ENCODE measurements at regions not wholly inside any gene's neighbourhood (a gene's known extent, or its start where the extent isn't known, plus 50 kb on each side); places are given as distances from the start of the nearest gene placed in this dataset.
"Not testable (repeated sequence)": the region's sequence is repeated elsewhere in the genome, so short reads cannot be mapped to it uniquely, and the experiment has no call there.

- no peak overlapping the region for H3K4me3 ChIP-seq (ENCODE audit: low read depth, low read length)
- DNase-seq (ENCODE audit: low read depth) = no peak
- no peak for TF ChIP-seq CTCF (IDR thresholded peaks at IDR 0.05; ENCODE audit: insufficient read depth, low read depth, low read length, missing control alignments)
These were observed 1347.4 kb downstream of the NCAM2 start for GRCh38 chr21:22345624-22346023.

GRCh38 chr21:22346576-22346975 lies 1348.4 kb downstream of the NCAM2 start:
- no peak overlapping the region for H3K4me3 ChIP-seq (ENCODE audit: low read depth, low read length)
- no peak for DNase-seq (ENCODE audit: low read depth)
- no peak for TF ChIP-seq CTCF (IDR thresholded peaks at IDR 0.05; ENCODE audit: insufficient read depth, low read depth, low read length, missing control alignments)

GRCh38 chr21:22351076-22351475 lies 1352.9 kb downstream of the NCAM2 start:
- no peak for DNase-seq (ENCODE audit: low read depth)
- no peak overlapping the region for H3K4me3 ChIP-seq (ENCODE audit: low read depth, low read length)

GRCh38 chr21:22352088-22352487 lies 1353.9 kb downstream of the NCAM2 start:
- no peak overlapping the region for H3K4me3 ChIP-seq (ENCODE audit: low read depth, low read length)
- no peak for DNase-seq (ENCODE audit: low read depth)
- TF ChIP-seq CTCF (IDR thresholded peaks at IDR 0.05; ENCODE audit: insufficient read depth, low read depth, low read length, missing control alignments) = no peak

More at GRCh38 chr21:22351076-22351475, 1352.9 kb downstream of the NCAM2 start:
- no peak for TF ChIP-seq CTCF (IDR thresholded peaks at IDR 0.05; ENCODE audit: insufficient read depth, low read depth, low read length, missing control alignments)

DNA sequence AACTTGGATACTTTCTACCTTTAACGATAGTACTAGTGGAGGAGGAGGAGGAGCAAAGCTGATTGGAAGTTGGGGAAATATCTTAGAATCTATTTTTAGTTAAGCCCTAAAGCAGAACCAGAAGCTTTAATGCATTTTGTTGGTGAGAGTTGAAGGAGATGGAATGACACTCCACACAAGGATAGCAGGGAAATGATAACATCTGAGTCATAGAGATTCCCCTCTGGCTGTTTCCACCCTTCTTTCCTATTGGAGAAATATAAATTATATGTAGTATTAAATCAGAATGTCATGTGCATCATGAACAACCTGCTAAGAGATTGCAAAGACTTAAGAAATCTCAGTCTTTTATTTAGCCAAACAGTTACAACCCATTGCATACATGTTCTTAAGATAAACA lies 1357.7 kb downstream of the NCAM2 start:
- DNase-seq (ENCODE audit: low read depth) = no peak
- TF ChIP-seq CTCF (IDR thresholded peaks at IDR 0.05; ENCODE audit: insufficient read depth, low read depth, low read length, missing control alignments) = no peak
- H3K4me3 ChIP-seq (ENCODE audit: low read depth, low read length) = no peak overlapping the region

- H3K4me3 ChIP-seq (ENCODE audit: low read depth, low read length) = no peak overlapping the region
- TF ChIP-seq CTCF (IDR thresholded peaks at IDR 0.05; ENCODE audit: insufficient read depth, low read depth, low read length, missing control alignments) = no peak
- no peak for DNase-seq (ENCODE audit: low read depth)
These were observed 1358.5 kb downstream of the NCAM2 start for GRCh38 chr21:22356663-22357062.

- DNase-seq (ENCODE audit: low read depth); H3K4me3 ChIP-seq (ENCODE audit: low read depth, low read length): not testable (repeated sequence)
These were observed 1361.4 kb downstream of the NCAM2 start for GRCh38 chr21:22359599-22359998.
